DOHH2 (cell line): ENCODE measurements at regions not wholly inside any gene's neighbourhood (a gene's known extent, or its start where the extent isn't known, plus 50 kb on each side); places are given as distances from the start of the nearest gene placed in this dataset.

ENCODE experiments used
- H3F3A ChIP-seq: fragments of 200-600 bp; sonication (generic), shearing (Covaris generic); 2 replicates; pipeline ENCODE4 v1.6.0; 2016; ENCODE audit warnings: antibody characterized with exemption, mild to moderate bottlenecking; ENCODE audit not compliant: control insufficient read depth, insufficient read depth
- H3K27ac ChIP-seq: fragments of 200-600 bp; sonication (generic); 2 replicates; pipeline ENCODE4 v1.5.1; 2014; ENCODE audit warnings: low read depth, mild to moderate bottlenecking, low read length, moderate library complexity
- H3K27me3 ChIP-seq: fragments of 200-600 bp; sonication (generic); 2 replicates; pipeline ENCODE4 v1.6.1; 2014; ENCODE audit warnings: mild to moderate bottlenecking, low read length, mixed read lengths; ENCODE audit not compliant: control insufficient read depth
- H3K36me3 ChIP-seq: fragments of 200-600 bp; sonication (generic); 2 replicates; pipeline ENCODE4 v1.6.1; 2014; ENCODE audit warnings: mild to moderate bottlenecking, low read length, moderate library complexity, mixed read lengths; ENCODE audit not compliant: control insufficient read depth
- H3K4me1 ChIP-seq: fragments of 200-600 bp; sonication (generic); 2 replicates; pipeline ENCODE4 v1.6.1; 2014; ENCODE audit warnings: mild to moderate bottlenecking, low read length, mixed read lengths; ENCODE audit not compliant: control insufficient read depth
- H3K4me2 ChIP-seq: fragments of 200-600 bp; sonication (generic); 2 replicates; pipeline ENCODE4 v1.6.0; 2014; ENCODE audit warnings: mild to moderate bottlenecking, low read length, moderate library complexity
- H3K4me3 ChIP-seq: fragments of 200-600 bp; sonication (generic); 2 replicates; pipeline ENCODE4 v1.5.1; 2014; ENCODE audit warnings: mild to moderate bottlenecking, low read length, mixed read lengths
- H3K79me2 ChIP-seq: fragments of 200-600 bp; sonication (generic); 2 replicates; pipeline ENCODE4 v1.6.1; 2014; ENCODE audit warnings: mild to moderate bottlenecking, low read length, mixed read lengths; ENCODE audit not compliant: control insufficient read depth
- H3K9me2 ChIP-seq: fragments of 200-600 bp; sonication (generic); replicated peaks from 2 replicates; pipeline ENCODE4 v1.6.1; 2014; ENCODE audit warnings: mild to moderate bottlenecking, low read length, mixed read lengths; ENCODE audit not compliant: control insufficient read depth
- H3K9me3 ChIP-seq: fragments of 200-600 bp; sonication (generic); 2 replicates; pipeline ENCODE4 v1.6.1; 2014; ENCODE audit warnings: antibody characterized with exemption, low read length, mixed read lengths; ENCODE audit not compliant: control insufficient read depth, insufficient read depth
- H4K20me1 ChIP-seq: fragments of 200-600 bp; sonication (generic); 2 replicates; pipeline ENCODE4 v1.6.0; 2014; ENCODE audit warnings: low read depth, mild to moderate bottlenecking, antibody characterized with exemption, low read length, moderate library complexity; ENCODE audit not compliant: control insufficient read depth, insufficient read depth
- EZH2phosphoT487 ChIP-seq: fragments of 200-600 bp; sonication (generic); IDR thresholded peaks from 2 replicates; pipeline ENCODE4 v1.6.1; 2017; ENCODE audit warnings: borderline replicate concordance, mild to moderate bottlenecking, antibody characterized with exemption, low read length, moderate library complexity, mixed read lengths
- TF ChIP-seq, protein P1 (sequence below): fragments of 200-600 bp; sonication (generic); IDR thresholded peaks from one replicate; pipeline ENCODE4 v1.5.1; 2014; ENCODE audit warnings: antibody characterized with exemption, mild to moderate bottlenecking, low read depth, low read length; ENCODE audit not compliant: poor library complexity, severe bottlenecking

DNA sequence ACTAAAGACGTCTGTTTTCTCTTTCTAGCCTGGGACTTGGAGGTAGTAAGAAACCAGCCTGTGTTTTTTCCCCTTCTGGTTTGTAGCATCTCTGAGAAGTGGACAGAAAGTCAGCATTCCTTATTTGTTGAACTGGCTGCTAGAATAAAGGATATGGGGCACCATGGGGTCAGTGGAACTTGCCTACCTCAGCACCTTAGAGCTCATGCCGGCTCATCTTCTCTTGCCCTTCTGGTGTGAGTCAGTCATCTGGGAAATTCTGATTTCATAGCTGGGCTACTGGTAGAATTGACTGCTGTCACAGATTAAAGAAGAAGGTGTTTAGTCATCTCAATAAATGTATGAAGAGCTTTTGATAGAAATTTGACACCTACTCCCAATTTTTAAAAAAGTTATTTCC, 202.7 kb upstream of the TOPAZ1 start:
- peaks cover 52% of the 10 kb centered on the region for H3K79me2 ChIP-seq
- H3K9me3 ChIP-seq = no peaks in the 10 kb centered on the region
- H3K27me3 ChIP-seq = no peaks in the 10 kb centered on the region
- TF ChIP-seq, protein P1, sequence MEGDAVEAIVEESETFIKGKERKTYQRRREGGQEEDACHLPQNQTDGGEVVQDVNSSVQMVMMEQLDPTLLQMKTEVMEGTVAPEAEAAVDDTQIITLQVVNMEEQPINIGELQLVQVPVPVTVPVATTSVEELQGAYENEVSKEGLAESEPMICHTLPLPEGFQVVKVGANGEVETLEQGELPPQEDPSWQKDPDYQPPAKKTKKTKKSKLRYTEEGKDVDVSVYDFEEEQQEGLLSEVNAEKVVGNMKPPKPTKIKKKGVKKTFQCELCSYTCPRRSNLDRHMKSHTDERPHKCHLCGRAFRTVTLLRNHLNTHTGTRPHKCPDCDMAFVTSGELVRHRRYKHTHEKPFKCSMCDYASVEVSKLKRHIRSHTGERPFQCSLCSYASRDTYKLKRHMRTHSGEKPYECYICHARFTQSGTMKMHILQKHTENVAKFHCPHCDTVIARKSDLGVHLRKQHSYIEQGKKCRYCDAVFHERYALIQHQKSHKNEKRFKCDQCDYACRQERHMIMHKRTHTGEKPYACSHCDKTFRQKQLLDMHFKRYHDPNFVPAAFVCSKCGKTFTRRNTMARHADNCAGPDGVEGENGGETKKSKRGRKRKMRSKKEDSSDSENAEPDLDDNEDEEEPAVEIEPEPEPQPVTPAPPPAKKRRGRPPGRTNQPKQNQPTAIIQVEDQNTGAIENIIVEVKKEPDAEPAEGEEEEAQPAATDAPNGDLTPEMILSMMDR = no peak
- TF ChIP-seq EZH2phosphoT487 = no peak
- H3K4me1 ChIP-seq = peaks cover 15% of the 10 kb centered on the region
- no peak overlapping the region for H3K27ac ChIP-seq
- H3K36me3 ChIP-seq = peaks cover 40% of the 10 kb centered on the region
- no peak overlapping the region for H3K4me3 ChIP-seq
- H3K9me2 ChIP-seq = no peaks in the 10 kb centered on the region
- no peaks in the 10 kb centered on the region for H4K20me1 ChIP-seq
- no peak overlapping the region for H3K4me2 ChIP-seq
- no peaks in the 10 kb centered on the region; the same call in 1 of the 2 replicates for H3F3A ChIP-seq

DNA sequence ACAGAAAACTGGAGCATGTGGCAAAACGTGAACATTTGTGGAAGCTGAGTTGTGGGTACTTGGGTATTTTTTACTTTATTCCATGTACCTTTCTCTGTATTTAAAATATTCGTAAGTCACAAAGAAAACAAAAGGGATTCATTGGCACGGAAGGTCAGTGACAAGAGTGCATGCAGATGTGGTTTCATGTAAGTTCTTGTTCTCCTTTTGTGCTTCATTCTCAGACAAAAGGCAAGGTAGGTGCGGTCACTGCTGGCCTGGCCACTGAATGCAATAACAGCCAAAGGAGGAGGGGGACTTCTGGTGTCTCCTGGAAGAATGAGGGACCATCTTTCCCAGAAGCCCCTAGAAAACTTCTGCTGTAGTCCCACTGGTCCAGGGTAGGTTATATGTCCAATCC, 200.0 kb upstream of the TOPAZ1 start:
- no peaks in the 10 kb centered on the region for H4K20me1 ChIP-seq
- H3K4me3 ChIP-seq = no peak overlapping the region
- H3K79me2 ChIP-seq = peaks cover 57% of the 10 kb centered on the region
- peaks cover 41% of the 10 kb centered on the region for H3K4me1 ChIP-seq
- H3K27me3 ChIP-seq = no peaks in the 10 kb centered on the region
- no peak overlapping the region for H3K27ac ChIP-seq
- H3K9me2 ChIP-seq = no peaks in the 10 kb centered on the region
- peaks cover 34% of the 10 kb centered on the region for H3K36me3 ChIP-seq
- TF ChIP-seq, protein P1 = no peak
- TF ChIP-seq EZH2phosphoT487 = no peak
- H3K4me2 ChIP-seq = no peak overlapping the region
- H3F3A ChIP-seq = peaks cover 6% of the 10 kb centered on the region
- H3K9me3 ChIP-seq = no peaks in the 10 kb centered on the region

DNA sequence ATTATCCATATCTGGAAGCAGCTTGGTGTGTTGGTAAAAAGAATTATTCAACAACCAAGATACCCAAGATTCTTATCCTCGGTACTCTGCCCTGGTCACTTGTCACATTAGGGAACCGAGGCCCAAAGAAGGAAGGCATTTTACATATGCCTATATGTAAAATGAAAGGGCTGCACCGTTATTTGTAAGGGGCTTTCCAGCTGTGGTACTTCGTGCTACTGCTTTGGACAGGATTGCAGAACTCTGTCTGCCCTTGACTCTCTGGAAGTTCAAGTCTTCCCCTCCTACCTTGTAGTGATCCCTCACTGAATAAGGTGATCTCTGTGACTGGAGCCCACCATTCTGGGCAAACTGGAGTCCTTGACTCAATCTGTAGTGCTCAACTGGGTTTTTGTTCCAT, 198.9 kb upstream of the TOPAZ1 start:
- Histone ChIP-seq H3F3A (peaks cover 6% of the 10 kb centered on the region), H3K4me2 (no peak overlapping the region), H3K27ac (no peak overlapping the region), H3K36me3 (peaks cover 40% of the 10 kb centered on the region), H3K4me3 (no peak overlapping the region), H3K79me2 (peaks cover 59% of the 10 kb centered on the region), H3K9me3 (no peaks in the 10 kb centered on the region), H4K20me1 (no peaks in the 10 kb centered on the region), H3K27me3 (no peaks in the 10 kb centered on the region), H3K4me1 (peaks cover 41% of the 10 kb centered on the region), H3K9me2 (no peaks in the 10 kb centered on the region)
- TF ChIP-seq, protein P1 = no peak
- TF ChIP-seq EZH2phosphoT487 = no peak
